Right atrium auricular region (tissue), 2 donors: ENCODE measurements at regions not wholly inside any gene's neighbourhood (a gene's known extent, or its start where the extent isn't known, plus 50 kb on each side); places are given as distances from the start of the nearest gene placed in this dataset.

Source experiments
- DNase-seq: peaks from one replicate; pipeline ENCODE4 v3.0.0-alpha.2; 2019; ENCODE audit warnings: low spot score
- H3K27ac ChIP-seq, 2 donors: fragments of 200-600 bp; sonication (generic); 1 replicate in 1 of 2; 2 replicates in 1 of 2; pipeline ENCODE4 v1.5.1; 2016 to 2019
- H3K27me3 ChIP-seq, 2 donors: fragments of 200-600 bp; sonication (generic); one replicate each; pipeline versions ENCODE4 v1.5.1 to v1.6.0; 2017 to 2019
- H3K36me3 ChIP-seq: fragments of 200-600 bp; sonication (generic); one replicate; pipeline ENCODE4 v1.5.1; 2016
- H3K4me1 ChIP-seq, 2 donors: fragments of 200-600 bp; sonication (generic); one replicate each; pipeline versions ENCODE4 v1.5.1 to v1.6.0; 2017 to 2019
- H3K4me3 ChIP-seq, 2 donors: fragments of 200-600 bp; sonication (generic); 1 replicate in 1 of 2; 2 replicates in 1 of 2; pipeline ENCODE4 v1.5.1; 2017 to 2019; ENCODE audit warnings: mild to moderate bottlenecking in 1 of 2, moderate library complexity in 1 of 2
- H3K9me3 ChIP-seq, 2 donors: fragments of 200-600 bp; sonication (generic); one replicate each; pipeline ENCODE4 v1.5.1; 2019
- TF ChIP-seq, protein P1 (sequence below), 2 donors: fragments of 200-600 bp; sonication (generic); IDR thresholded peaks; one replicate each; pipeline ENCODE4 v1.5.1; 2019; ENCODE audit warnings: antibody characterized with exemption in 2 of 2

DNA sequence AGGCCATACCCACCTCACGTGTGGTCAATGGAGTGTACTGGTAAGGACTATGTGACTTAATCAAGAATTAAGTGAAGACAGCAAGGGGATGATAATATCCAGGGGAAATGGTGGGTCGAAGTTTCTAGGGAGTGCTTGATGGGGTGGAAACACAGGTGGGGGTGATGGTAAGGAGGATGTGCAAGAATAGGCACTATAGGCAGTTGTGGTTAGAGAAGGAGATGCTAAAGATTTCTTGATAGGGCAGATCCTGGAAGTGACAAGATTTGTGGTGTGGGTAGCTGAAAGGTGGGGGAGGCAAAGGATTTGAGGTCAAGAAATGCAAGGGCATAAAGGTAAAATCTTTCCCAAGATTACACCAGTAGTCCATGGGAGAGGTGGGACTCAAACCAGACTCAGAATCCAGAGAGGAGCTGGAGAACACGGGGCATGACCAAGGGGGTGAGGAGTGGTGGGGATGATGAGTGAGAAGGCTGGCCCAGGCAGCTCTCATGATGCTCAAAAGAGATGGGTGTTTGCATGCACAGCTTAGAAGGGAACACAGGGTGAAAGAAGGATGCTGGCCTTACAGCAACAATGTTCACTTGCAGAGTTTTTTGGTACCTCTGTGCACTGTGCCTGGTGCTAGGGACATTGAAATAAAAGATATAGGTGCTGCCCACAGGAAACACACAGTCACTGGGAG, 78.4 kb downstream of the CCR1 start:
- Histone ChIP-seq H3K4me1 (no peaks in the 10 kb centered on the region), H3K4me3 (no peak overlapping the region), H3K27ac (no peak overlapping the region), H3K27me3 (no peaks in the 10 kb centered on the region), H3K36me3 (no peaks in the 10 kb centered on the region), H3K9me3 (no peaks in the 10 kb centered on the region)
- DNase-seq: no peak
- TF ChIP-seq, protein P1, sequence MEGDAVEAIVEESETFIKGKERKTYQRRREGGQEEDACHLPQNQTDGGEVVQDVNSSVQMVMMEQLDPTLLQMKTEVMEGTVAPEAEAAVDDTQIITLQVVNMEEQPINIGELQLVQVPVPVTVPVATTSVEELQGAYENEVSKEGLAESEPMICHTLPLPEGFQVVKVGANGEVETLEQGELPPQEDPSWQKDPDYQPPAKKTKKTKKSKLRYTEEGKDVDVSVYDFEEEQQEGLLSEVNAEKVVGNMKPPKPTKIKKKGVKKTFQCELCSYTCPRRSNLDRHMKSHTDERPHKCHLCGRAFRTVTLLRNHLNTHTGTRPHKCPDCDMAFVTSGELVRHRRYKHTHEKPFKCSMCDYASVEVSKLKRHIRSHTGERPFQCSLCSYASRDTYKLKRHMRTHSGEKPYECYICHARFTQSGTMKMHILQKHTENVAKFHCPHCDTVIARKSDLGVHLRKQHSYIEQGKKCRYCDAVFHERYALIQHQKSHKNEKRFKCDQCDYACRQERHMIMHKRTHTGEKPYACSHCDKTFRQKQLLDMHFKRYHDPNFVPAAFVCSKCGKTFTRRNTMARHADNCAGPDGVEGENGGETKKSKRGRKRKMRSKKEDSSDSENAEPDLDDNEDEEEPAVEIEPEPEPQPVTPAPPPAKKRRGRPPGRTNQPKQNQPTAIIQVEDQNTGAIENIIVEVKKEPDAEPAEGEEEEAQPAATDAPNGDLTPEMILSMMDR (IDR thresholded peaks at IDR 0.05): no peak

DNA sequence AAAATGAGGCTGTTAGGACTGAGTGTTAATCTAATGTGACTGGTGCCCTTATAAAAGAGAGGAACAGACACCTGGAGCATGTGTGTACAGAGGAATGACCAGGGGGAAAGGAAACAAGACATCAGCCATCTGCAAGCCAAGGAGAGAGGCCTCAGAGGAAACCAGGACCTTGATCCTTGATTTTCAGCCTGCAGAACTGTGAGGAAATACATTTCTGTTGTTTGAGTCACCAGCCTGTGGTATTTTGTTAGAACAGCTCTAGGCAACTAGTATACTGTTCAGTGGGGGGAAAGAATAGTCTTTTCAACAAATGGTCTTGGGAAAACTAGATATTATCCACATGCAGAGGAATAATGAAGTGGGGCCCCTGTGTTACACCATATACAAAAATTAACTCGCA, 80.6 kb downstream of the CCR1 start:
- Histone ChIP-seq H3K36me3 (no peaks in the 10 kb centered on the region), H3K4me1 (no peaks in the 10 kb centered on the region), H3K9me3 (no peaks in the 10 kb centered on the region), H3K4me3 (no peak overlapping the region), H3K27ac (no peak overlapping the region), H3K27me3 (no peaks in the 10 kb centered on the region)
- TF ChIP-seq, protein P1 (IDR thresholded peaks at IDR 0.05): no peak
- DNase-seq: no peak

DNA sequence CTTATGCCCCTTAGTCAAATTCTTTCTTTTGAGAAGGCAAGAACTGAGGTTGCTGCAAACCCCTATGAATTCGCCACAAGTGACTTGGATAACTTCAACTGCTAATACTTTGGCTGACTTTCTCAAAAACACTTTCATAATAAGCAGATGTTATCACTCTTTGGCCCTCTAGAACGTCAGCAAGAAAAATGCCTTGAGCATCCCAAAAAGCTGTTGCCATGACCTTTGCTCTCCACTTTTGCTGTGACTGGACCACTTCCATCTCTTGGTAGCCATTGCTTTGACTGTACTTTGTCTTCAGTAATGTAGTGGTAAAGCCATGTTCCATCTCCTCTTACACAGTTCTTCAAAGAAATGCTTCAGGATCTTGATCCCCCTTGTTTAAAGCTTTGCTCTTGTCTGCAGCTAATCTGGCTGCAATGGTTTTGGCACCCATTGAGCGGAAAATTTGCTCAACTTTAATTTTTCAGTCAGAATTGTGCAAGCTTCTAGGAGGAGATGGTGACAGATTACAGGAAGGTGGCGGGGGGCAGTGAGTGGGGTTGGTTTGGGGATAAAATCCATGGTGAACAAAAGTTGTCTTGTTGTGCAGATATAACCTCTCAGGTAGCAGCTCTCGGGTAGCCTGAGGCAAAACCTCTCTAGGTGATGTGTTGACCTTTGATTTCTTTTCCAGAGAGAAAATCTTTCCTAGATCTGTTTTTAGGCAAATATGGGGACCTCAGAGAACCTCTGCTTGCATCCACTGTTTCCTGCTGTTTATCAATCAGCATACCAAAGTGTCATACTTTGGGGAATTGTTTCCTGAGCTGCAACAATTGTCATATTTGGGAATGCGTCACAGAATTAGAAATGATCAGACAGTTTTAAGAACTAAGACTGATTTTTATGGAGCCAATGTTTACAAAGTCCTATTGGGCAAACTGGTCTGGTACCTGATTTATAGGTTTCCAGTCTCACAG, 83.6 kb downstream of the CCR1 start:
- no peaks in the 10 kb centered on the region for H3K4me1 ChIP-seq
- H3K4me3 ChIP-seq: no peak overlapping the region
- H3K27me3 ChIP-seq: no peaks in the 10 kb centered on the region
- no peaks in the 10 kb centered on the region for H3K9me3 ChIP-seq
- TF ChIP-seq, protein P1 (IDR thresholded peaks at IDR 0.05): no peak
- no peaks in the 10 kb centered on the region for H3K36me3 ChIP-seq
- no peak for DNase-seq
- H3K27ac ChIP-seq: no peak overlapping the region

DNA sequence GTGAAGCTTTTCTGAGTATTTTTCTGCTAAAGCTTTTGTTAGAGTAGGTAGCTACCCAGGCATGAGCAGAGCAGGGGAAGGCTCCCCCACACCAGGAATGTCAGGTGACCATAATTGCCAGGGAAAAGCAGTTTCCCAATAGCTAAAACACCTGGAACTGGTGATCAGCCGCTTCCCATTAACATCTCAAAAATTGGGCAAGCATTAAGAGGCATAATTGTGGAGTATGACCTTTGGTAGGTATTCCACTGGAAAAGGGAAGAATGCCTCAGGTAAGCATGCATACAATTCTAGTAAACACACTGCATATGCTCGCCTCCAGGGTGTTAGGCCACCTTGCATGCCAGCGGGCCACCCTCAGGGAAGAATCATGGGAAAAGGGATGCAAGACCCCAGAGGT, 84.5 kb downstream of the CCR1 start:
- no peak overlapping the region for H3K27ac ChIP-seq
- TF ChIP-seq, protein P1 (IDR thresholded peaks at IDR 0.05): no peak

DNA sequence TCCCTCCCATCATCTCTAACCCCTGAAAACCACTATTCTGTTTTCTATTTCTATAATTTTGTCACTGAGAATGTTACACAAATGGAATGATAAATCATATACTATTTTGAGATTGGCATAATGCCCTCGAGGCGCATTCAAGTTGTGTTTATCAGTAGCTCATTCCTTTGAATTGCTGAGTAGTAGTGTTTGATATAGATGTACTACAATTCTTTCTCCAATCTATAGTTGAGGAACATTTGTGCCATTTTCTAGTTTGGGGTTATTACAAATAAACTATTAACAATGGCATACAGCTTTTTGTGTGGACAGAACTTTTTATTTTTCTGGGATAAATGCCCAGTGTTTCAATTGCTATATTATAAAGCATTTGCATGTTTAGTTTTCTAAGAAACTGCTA, 86.0 kb downstream of the CCR1 start:
- H3K4me3 ChIP-seq: no peak overlapping the region
- no peaks in the 10 kb centered on the region for H3K4me1 ChIP-seq
- TF ChIP-seq, protein P1 (IDR thresholded peaks at IDR 0.05): no peak
- H3K36me3 ChIP-seq: no peaks in the 10 kb centered on the region
- no peak overlapping the region for H3K27ac ChIP-seq
- H3K9me3 ChIP-seq: no peaks in the 10 kb centered on the region
- DNase-seq: no peak
- no peaks in the 10 kb centered on the region for H3K27me3 ChIP-seq

More for the DNA sequence above, 84.5 kb downstream of the CCR1 start:
- no peak for DNase-seq
- Histone ChIP-seq H3K4me1 (no peaks in the 10 kb centered on the region), H3K27me3 (no peaks in the 10 kb centered on the region), H3K9me3 (no peaks in the 10 kb centered on the region), H3K36me3 (no peaks in the 10 kb centered on the region), H3K4me3 (no peak overlapping the region)
